Mucosa of gallbladder (tissue), 1 donor: ENCODE measurements at regions not wholly inside any gene's neighbourhood (a gene's known extent, or its start where the extent isn't known, plus 50 kb on each side); places are given as distances from the start of the nearest gene placed in this dataset.
A peak's percentile ranks its signal among the peaks of the same experiment; 100 is the strongest.
"Not testable (repeated sequence)": the region's sequence is repeated elsewhere in the genome, so short reads cannot be mapped to it uniquely, and the experiment has no call there.

Source experiments
- DNase-seq: peaks from one replicate; pipeline ENCODE4 v3.0.0-alpha.2; 2020; ENCODE audit warnings: low spot score
- donor health status: DM: no; HTN: no; CAD: no.

DNA sequence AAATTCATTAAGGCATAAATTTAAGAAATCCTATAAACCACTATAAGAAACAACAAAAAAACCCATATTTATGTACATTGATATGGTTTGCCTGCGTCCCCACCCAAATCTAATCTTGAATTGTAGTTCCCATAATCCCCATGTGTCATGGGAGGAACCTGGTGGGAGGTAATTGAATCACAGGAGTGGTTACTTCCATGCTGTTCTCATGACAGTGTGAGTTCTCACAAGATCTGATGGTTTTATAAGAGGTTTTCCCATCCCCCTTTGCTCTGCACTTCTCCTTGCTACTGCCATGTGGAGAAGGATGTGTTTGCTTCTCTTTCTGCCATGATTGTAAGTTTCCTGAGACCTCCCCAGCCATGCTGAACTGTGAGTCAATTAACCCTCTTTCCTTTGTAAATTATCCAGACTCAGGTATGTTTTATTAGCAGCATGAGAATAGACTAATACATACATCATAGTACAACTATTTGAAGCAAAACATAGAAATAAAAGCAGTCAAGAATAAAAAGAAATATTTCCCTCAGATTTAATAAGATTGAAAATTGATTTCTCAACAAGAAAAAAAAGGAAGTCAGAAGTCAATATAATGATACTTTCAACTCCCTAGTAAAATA lies 209.0 kb upstream of the GPC6 start:
- no peak for DNase-seq

DNA sequence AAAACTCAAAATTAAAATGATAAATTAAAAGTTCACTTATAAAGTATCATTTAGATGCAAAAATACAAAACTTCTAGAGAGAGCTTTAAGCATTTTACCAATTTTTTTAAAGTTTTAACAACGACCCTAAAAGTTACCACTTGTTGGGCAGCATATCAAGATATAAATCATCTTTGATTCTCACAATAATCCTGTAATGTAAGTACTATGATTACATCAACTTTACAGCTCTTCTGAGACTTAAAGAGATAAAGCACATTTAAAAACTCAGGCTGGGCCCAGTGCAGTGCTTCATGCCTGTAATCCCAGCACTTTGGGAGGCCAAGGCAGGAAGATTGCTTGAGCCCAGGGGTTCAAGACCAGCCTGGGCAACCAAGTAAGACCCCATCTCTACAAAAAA lies 202.7 kb upstream of the GPC6 start:
- DNase-seq = no peak

- no peak for DNase-seq
These were observed 200.6 kb upstream of the GPC6 start for GRCh38 chr13:93025984-93026383.

DNA sequence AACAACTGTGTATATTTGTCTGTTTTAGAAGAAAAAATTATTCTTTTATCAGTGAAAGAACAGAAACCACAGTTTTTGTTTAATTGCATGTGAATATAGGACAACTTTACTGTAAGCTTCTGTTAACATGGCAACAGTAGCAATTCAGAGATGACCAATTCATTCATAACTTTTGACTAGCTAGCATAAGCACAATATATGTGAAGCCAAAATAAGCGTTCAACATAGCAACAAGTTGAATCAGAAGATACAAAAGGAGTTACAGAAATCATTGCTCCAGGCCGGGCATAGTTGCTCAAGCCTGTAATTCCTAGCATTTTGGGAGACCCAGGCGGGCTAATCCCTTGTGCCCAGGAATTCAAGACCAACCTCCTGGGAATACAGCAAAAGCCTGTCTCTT lies 197.1 kb upstream of the GPC6 start:
- DNase-seq = no peak

DNA sequence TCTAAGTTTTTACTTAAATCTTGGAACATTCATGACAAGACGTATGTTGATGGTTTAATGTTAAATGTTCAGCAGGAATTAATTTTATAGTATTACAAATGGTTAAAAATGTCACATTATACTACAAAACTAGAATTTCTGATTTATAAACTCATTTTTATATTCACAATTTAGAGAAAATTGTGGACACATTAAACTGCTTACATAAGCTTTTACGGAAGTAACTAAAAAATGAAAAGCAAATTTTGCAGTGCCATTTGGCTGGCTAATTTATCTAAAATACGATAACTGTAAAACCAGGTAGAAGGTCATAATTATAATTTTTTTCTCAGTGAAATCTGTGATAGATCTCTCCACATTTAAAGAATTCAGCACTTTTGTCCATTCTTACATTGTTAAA lies 190.2 kb upstream of the GPC6 start:
- DNase-seq = no peak

GRCh38 chr13:93037780-93038179 lies 188.8 kb upstream of the GPC6 start:
- no peak for DNase-seq

DNA sequence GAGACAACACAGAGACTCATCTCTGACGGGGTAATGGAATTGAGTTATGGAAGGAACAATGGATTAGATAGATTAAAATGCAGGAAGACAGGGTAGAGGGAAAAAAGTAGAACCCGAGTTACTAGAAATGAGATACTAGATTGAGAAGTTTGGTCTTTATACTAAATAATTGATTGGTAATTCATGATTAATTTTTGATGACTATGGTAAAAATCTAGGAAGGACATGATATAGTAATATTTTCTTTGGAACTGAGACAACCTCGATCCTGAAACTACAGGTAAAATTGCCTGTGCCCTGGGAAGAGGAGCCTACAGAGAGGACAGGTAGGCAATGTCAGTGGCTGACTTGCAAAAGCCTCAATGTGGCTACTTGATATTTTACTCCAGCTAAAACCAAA lies 188.4 kb upstream of the GPC6 start:
- DNase-seq = no peak

GRCh38 chr13:93039131-93039530 lies 187.5 kb upstream of the GPC6 start:
- no peak for DNase-seq

DNA sequence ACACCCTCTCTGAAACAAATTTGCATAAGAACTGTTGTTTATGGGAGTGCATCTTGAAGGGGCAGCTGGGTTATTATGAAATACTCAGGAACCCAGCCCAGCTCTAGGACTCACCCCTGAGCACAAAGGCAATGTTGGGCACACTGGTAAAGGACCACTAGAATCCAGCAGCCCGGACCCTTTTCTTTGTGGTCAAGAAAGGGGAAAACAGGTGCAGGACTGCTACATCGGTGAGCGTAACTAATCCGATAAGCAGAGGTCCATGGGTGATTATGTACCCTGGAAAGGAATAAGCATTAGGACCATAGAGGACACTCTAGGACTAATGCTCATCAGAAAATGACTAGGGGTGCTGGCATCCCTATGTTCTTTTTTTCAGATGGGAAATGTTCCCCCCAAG lies 185.0 kb upstream of the GPC6 start:
- DNase-seq = not testable (repeated sequence)

- no peak for DNase-seq
These were observed 180.8 kb upstream of the GPC6 start for GRCh38 chr13:93045836-93046235.

DNA sequence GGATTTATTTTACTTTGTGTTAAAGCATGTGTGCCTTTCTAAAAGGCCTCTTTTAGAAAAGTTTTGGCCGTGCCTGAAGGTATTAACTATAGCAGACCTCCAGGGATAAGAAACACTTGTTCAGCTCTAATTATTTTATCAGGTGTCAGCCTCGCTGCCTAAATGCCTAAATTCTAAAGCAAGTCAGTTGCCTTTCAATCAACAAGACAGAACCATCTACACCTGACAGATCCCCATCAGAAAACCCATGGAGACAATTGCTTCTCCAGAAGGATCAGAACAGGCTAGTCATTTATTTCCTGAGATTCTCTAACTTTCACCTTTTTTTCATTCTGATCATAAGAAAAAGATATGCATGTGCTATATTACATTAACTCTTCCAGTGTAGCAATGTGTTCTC lies 171.4 kb upstream of the GPC6 start:
- DNase-seq = no peak

DNA sequence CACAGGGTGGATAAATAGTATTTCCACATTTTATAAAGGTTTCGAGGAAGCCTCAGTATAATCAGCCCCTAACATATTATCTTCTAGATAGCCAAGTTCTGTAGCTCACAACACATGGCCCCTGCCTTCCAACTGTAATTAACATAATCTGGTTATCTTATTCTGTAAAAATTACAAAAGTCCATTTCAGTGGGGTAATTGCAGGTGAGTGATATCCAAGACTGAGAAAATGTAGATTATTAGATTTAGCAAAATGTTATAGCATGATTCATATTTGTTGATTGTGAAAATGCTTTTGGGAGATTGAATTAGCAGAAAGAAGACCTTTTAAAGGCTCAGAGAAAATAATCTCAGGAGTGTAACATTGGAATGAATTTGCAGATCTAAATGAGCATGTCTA lies 168.3 kb upstream of the GPC6 start:
- DNase-seq = no peak

DNA sequence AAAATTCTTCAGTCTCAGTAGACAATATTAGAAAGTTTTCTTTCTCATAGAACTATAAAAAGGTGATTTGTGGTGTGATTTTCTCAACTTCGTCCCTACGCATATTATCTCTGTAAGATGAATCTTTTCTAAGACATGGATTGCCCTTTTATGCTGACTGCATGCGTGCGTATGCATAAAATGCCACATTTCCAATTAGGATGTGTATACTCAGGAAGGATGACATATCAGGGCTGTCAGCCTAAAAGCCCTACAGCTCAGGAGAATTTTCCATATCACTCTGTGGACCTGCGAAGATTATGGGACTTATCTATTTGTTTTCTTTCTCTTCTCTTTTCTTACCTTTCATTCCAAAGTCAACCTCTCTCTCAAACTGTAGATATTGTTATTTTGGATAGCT lies 166.5 kb upstream of the GPC6 start:
- DNase-seq = no peak

DNA sequence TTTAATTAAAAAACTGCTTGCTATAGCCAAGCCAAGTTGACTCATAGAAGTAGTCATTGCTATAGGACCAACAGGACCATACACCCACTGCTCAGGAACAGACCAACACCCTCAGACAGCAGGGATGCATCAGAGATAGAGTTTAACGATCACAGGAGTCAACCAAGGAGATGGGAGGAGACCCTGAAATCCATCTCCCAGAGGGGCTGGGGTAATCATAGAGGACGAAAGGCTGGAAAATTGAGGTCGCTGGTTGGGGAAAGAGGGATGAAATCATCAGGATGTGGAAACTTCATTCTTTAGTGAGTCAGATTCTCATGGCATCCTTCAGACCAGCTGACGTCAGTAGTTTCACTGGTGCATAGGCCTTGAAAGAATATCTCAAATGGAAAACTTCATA lies 160.4 kb upstream of the GPC6 start:
- DNase-seq = no peak

DNA sequence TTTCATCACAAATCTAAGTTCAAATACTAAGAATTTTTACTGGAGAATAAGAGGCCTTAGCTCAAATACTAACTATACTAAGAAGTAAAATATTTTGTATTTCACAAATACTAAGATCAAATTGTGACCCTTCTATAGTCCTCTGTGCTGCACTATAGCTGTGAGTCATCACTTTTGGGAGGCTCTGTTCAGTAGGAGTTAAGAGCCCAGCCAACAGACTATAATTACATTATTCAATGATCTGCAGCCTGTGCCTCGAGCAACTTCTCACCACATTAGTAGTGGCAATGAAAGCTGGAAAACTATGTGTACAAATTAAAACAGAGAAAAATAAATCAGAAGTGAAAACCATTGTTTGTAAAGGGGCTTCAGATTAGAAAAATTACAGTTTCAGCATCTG lies 147.3 kb upstream of the GPC6 start:
- no peak for DNase-seq

DNA sequence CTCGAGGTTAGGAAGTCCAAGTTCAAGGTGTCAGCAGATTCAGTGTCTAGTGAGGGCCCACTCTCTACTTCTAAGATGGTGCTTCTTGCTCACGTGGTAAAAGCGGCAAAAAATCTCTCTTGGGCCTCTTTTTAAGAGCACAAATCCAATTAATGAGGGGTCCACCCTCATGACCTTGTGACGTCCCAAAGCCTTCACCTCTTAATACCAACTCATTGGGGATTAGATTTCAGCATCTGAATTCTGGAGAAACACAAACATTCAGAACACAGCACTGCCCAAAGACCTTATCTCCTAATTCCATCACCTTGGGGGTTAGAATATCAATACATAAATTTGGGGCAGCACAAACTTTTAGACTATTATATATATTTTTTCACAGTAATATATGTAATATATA lies 146.4 kb upstream of the GPC6 start:
- DNase-seq = no peak

DNA sequence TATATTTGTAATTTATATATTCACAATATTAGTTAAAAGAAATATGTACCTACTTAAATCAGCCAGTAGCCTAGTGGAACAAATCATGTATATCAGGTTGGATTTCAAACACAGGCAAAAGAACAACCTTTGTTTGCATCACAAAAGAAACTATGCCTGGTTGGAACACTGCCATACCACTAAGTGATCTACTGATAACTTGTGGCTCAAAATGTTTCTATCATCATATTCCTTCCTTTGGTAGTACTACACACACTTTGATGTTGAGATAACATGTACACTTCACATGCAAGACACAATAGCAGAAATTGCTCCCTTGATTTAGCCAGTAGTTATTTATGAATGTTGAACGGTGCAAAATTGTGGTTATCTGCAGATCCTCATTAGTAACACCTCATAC lies 146.0 kb upstream of the GPC6 start:
- DNase-seq = no peak

GRCh38 chr13:93086329-93086728 lies 140.3 kb upstream of the GPC6 start:
- DNase-seq = no peak

DNA sequence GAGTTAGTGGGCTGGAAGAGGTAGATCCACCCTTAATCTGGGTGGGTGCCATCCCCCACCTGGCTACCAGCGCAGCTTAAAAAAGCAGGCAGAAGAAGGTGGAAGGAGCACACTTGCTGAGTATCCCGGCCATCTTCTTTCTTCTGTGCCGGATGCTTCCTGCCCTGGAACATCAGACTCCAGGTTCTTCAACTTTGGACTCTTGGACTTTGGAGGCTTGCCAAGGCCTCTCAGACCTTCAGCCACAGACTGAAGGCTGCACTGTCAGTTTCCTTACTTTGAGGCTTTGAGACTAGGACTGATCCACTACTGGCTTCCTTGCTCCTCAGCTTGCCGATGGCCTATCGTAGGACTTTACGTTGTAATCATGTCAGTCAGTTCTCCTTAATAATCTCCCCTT lies 127.6 kb upstream of the GPC6 start:
- peak; percentile 87 for DNase-seq

GRCh38 chr13:93101226-93101734 lies 125.3 kb upstream of the GPC6 start:
- no peak for DNase-seq

GRCh38 chr13:93104270-93104669 lies 122.3 kb upstream of the GPC6 start:
- DNase-seq = no peak

GRCh38 chr13:93108111-93108601 lies 118.5 kb upstream of the GPC6 start:
- DNase-seq = no peak

DNA sequence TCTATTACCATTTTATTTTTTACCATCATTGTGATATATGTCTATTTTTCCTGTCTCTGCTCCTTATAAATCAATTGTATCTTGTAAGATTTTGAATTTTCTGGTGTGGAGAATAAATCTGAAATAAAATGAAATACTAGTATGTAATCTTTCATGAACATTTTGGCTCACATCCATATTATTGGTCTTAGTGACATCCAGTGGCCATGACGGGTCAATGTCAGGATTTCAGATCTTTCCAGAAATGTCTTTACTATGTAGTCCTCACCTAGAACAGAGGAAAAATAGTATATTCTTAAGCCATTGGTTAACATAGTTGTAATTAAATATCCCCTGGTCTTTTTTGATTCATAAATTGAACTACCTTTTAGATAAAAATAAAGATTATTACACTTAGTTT lies 109.8 kb upstream of the GPC6 start:
- DNase-seq = no peak

DNA sequence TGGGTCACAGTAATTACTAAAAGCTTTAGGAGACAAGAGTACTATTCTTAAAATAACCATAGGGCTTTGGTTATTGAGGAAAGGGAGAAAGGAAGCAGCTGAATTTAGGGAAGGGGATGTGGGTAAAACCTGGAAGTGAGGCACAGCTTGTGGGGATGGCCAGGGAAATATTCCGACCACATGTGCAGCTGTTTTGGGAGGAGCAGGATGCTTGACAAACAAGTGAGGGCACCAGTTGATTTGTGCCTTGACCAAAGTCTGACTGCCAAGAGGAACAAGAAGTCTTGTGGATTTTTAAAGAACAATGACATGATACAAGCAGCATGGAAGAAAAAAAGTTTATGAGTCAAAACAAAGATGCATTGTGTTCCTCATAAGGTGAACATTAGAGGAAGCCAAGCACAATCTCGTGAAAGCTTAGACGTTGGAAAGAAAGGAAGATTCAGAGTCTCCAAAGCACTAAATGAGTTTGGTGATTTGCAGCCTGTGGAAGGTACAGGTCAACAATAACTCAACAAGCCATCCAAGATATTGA lies 108.5 kb upstream of the GPC6 start:
- DNase-seq = no peak
